ENCODE measurements at regions not wholly inside any gene's neighbourhood (a gene's known extent, or its start where the extent isn't known, plus 50 kb on each side); places are given as distances from the start of the nearest gene placed in this dataset.
"Not testable (repeated sequence)": the region's sequence is repeated elsewhere in the genome, so short reads cannot be mapped to it uniquely, and the experiment has no call there.

GRCh38 chr9:41367301-41367700, 178.2 kb upstream of the ZNG1F start:
- not testable (repeated sequence) for DNase-seq

GRCh38 chr9:41361790-41362189, 172.7 kb upstream of the ZNG1F start:
- DNase-seq: not testable (repeated sequence)

- peak; percentile 46 to 51 for DNase-seq
These were observed 170.0 kb upstream of the ZNG1F start for GRCh38 chr9:41359116-41359515.

GRCh38 chr9:41358682-41359081, 169.6 kb upstream of the ZNG1F start:
- DNase-seq: peak; percentile 77 to 84

- DNase-seq: not testable (repeated sequence)
These were observed 168.8 kb upstream of the ZNG1F start for GRCh38 chr9:41357918-41358404.

- not testable (repeated sequence) for DNase-seq
These were observed 168.2 kb upstream of the ZNG1F start for GRCh38 chr9:41357350-41357748.

- peak; percentile 31 to 42 for DNase-seq
These were observed 167.7 kb upstream of the ZNG1F start for GRCh38 chr9:41356588-41357349.

GRCh38 chr9:41355712-41356450, 166.8 kb upstream of the ZNG1F start:
- not testable (repeated sequence) for DNase-seq

- DNase-seq: not testable (repeated sequence)
These were observed 165.9 kb upstream of the ZNG1F start for GRCh38 chr9:41354978-41355377.

GRCh38 chr9:41354060-41354934, 165.2 kb upstream of the ZNG1F start:
- DNase-seq: not testable (repeated sequence)

- not testable (repeated sequence) for DNase-seq
These were observed 163.9 kb upstream of the ZNG1F start for GRCh38 chr9:41353026-41353425.

- not testable (repeated sequence) for DNase-seq
These were observed 163.3 kb upstream of the ZNG1F start for GRCh38 chr9:41352390-41352789.

GRCh38 chr9:41347893-41348292, 158.8 kb upstream of the ZNG1F start:
- not testable (repeated sequence) for DNase-seq

GRCh38 chr9:41332562-41332961, 143.4 kb upstream of the ZNG1F start:
- DNase-seq: not testable (repeated sequence)

GRCh38 chr9:41321277-41321676, 132.2 kb upstream of the ZNG1F start:
- DNase-seq: not testable (repeated sequence)

- DNase-seq: not testable (repeated sequence)
These were observed 119.8 kb upstream of the ZNG1F start for GRCh38 chr9:41308953-41309352.

GRCh38 chr9:41285744-41286143, 96.6 kb upstream of the ZNG1F start:
- not testable (repeated sequence) for DNase-seq

- not testable (repeated sequence) for DNase-seq
These were observed 91.5 kb upstream of the ZNG1F start for GRCh38 chr9:41280299-41281238.

- DNase-seq: not testable (repeated sequence)
These were observed 90.3 kb upstream of the ZNG1F start for GRCh38 chr9:41279437-41279836.

- DNase-seq: not testable (repeated sequence)
These were observed 89.9 kb upstream of the ZNG1F start for GRCh38 chr9:41279033-41279432.

All from right lung (tissue), 2 donors.